Keratinocyte (primary cell): ENCODE measurements at regions not wholly inside any gene's neighbourhood (a gene's known extent, or its start where the extent isn't known, plus 50 kb on each side); places are given as distances from the start of the nearest gene placed in this dataset.

ENCODE experiments used
- DNase-seq: peaks from one replicate; pipeline ENCODE4 v3.0.0-alpha.2; 2011; ENCODE audit warnings: low read depth, missing footprints, low spot score
- FAIRE-seq: peaks from 2 replicates; lab custom pipeline; 2011; peaks lifted over from hg19 to GRCh38; lab: Jason Lieb, UNC
- H2AFZ ChIP-seq: 2 replicates; pipeline ENCODE4 v1.6.0; 2012; ENCODE audit warnings: low read length, control low read depth, inconsistent platforms; ENCODE audit not compliant: control insufficient read depth
- H3K27ac ChIP-seq: 2 replicates; pipeline ENCODE4 v1.5.1; 2011; ENCODE audit warnings: low read length; ENCODE audit not compliant: control insufficient read depth, insufficient read depth
- H3K27me3 ChIP-seq: 3 replicates; pipeline ENCODE4 v1.6.0; 2011; ENCODE audit warnings: low read length; ENCODE audit not compliant: control insufficient read depth, insufficient read depth; ENCODE audit errors: extremely low read depth
- H3K36me3 ChIP-seq, 2 experiments: 2 replicates in 1 of 2; 3 replicates in 1 of 2; pipeline ENCODE4 v1.5.1; 2011; ENCODE audit warnings: low read length in 2 of 2, mild to moderate bottlenecking in 1 of 2; ENCODE audit not compliant: control insufficient read depth in 2 of 2, insufficient read depth in 2 of 2; ENCODE audit errors: extremely low read depth in 1 of 2
- H3K4me1 ChIP-seq: 3 replicates; pipeline ENCODE4 v1.5.1; 2011; ENCODE audit warnings: low read length; ENCODE audit not compliant: control insufficient read depth, insufficient read depth; ENCODE audit errors: extremely low read depth
- H3K4me2 ChIP-seq: 3 replicates; pipeline ENCODE4 v1.6.0; 2011; ENCODE audit warnings: low read depth, low read length; ENCODE audit not compliant: control insufficient read depth, insufficient read depth; ENCODE audit errors: extremely low read depth
- H3K4me3 ChIP-seq, 3 experiments: fragments of 200-600 bp in 1 of 3; sonication (generic) in 1 of 3; 2 replicates in 2 of 3; 3 replicates in 1 of 3; pipeline ENCODE4 v1.5.1; 2011 to 2016; ENCODE audit warnings: low read length in 3 of 3, mild to moderate bottlenecking in 3 of 3, control low read depth in 2 of 3, inconsistent platforms in 1 of 3, low read depth in 1 of 3, mixed read lengths in 1 of 3, mixed run types in 1 of 3, moderate library complexity in 1 of 3; ENCODE audit not compliant: control insufficient read depth in 2 of 3, insufficient read depth in 2 of 3; ENCODE audit errors: extremely low read depth in 1 of 3
- H3K79me2 ChIP-seq: 2 replicates; pipeline ENCODE4 v1.6.0; 2012; ENCODE audit warnings: low read length; ENCODE audit not compliant: control insufficient read depth, insufficient read depth
- H3K9ac ChIP-seq: 3 replicates; pipeline ENCODE4 v1.6.0; 2011; ENCODE audit warnings: low read length; ENCODE audit not compliant: control insufficient read depth, insufficient read depth; ENCODE audit errors: extremely low read depth
- H3K9me1 ChIP-seq: 3 replicates; pipeline ENCODE4 v1.6.0; 2011; ENCODE audit warnings: low read length; ENCODE audit not compliant: control insufficient read depth, insufficient read depth; ENCODE audit errors: extremely low read depth
- H3K9me3 ChIP-seq: 2 replicates; pipeline ENCODE4 v1.5.1; 2012; ENCODE audit warnings: low read depth, low read length; ENCODE audit not compliant: control insufficient read depth
- H4K20me1 ChIP-seq: 3 replicates; pipeline ENCODE4 v1.6.0; 2011; ENCODE audit warnings: low read length; ENCODE audit not compliant: control insufficient read depth, insufficient read depth; ENCODE audit errors: extremely low read depth
- EZH2 ChIP-seq: IDR thresholded peaks from one replicate; pipeline ENCODE4 v1.6.1; 2012; ENCODE audit warnings: inconsistent platforms, mild to moderate bottlenecking, low read length, moderate library complexity
- dilution Hi-C: fragments of 300-500 bp; cut with MboI; formaldehyde crosslinking; loops from one replicate; pipeline ENCODE4 v1.7.0; 2020; ENCODE audit warnings: low sequenced_read_pairs; ENCODE audit not compliant: extremely low pct_ligation_motif_present
- TF ChIP-seq, protein P1 (sequence below), 3 experiments: IDR thresholded peaks in 1 of 3; conservative IDR thresholded peaks in 1 of 3; optimal IDR thresholded peaks in 1 of 3; 2 replicates in 2 of 3; 3 replicates in 1 of 3; pipeline versions ENCODE3 to v1.5.1; 2011; ENCODE audit warnings: low read length in 3 of 3, mild to moderate bottlenecking in 3 of 3, moderate library complexity in 2 of 3, control low read depth in 1 of 3, inconsistent platforms in 1 of 3; ENCODE audit not compliant: insufficient read depth in 2 of 3; ENCODE audit errors: extremely low read depth in 1 of 3

DNA sequence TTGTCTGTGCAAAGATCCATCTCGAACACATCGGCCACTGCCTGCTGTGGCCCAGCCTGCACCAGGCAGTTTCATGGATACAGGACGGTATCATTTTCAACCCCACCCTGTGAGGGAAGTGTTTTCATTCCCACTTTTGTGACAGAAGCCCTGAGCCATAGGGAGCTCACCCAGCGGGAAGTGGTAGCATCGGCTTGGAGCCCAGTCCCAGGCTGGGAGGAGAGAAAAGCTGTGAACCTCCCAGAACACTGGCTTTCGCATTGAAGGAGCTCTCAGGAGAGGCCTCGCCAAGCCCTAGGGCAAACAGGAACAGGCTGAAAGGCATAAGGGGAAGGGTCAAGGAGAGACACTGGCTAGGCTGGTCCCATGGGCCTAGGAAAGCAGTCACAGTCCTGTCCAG lies 166.1 kb downstream of the TFCP2L1 start:
- no peak for TF ChIP-seq EZH2
- TF ChIP-seq, protein P1, sequence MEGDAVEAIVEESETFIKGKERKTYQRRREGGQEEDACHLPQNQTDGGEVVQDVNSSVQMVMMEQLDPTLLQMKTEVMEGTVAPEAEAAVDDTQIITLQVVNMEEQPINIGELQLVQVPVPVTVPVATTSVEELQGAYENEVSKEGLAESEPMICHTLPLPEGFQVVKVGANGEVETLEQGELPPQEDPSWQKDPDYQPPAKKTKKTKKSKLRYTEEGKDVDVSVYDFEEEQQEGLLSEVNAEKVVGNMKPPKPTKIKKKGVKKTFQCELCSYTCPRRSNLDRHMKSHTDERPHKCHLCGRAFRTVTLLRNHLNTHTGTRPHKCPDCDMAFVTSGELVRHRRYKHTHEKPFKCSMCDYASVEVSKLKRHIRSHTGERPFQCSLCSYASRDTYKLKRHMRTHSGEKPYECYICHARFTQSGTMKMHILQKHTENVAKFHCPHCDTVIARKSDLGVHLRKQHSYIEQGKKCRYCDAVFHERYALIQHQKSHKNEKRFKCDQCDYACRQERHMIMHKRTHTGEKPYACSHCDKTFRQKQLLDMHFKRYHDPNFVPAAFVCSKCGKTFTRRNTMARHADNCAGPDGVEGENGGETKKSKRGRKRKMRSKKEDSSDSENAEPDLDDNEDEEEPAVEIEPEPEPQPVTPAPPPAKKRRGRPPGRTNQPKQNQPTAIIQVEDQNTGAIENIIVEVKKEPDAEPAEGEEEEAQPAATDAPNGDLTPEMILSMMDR (optimal IDR thresholded peaks at IDR 0.05 in 1 of 3, IDR thresholded peaks at IDR 0.05 in 1 of 3, conservative IDR thresholded peaks at IDR 0.05 in 1 of 3; ENCODE audit: extremely low read depth in 1 of 3, insufficient read depth in 2 of 3, low read length in 3 of 3), result no peak
- Histone ChIP-seq H3K4me2 (no peak overlapping the region), H4K20me1 (no peaks in the 10 kb centered on the region), H3K27me3 (no peaks in the 10 kb centered on the region), H3K4me3 (no peak overlapping the region), H2AFZ (no peak overlapping the region), H3K79me2 (no peaks in the 10 kb centered on the region), H3K9me3 (no peaks in the 10 kb centered on the region), H3K27ac (no peak overlapping the region), H3K36me3 (no peaks in the 10 kb centered on the region), H3K4me1 (no peaks in the 10 kb centered on the region), H3K9ac (no peak overlapping the region), H3K9me1 (no peaks in the 10 kb centered on the region)
- DNase-seq, result no peak
- no peak for FAIRE-seq
- dilution Hi-C loops, result no loop called here

DNA sequence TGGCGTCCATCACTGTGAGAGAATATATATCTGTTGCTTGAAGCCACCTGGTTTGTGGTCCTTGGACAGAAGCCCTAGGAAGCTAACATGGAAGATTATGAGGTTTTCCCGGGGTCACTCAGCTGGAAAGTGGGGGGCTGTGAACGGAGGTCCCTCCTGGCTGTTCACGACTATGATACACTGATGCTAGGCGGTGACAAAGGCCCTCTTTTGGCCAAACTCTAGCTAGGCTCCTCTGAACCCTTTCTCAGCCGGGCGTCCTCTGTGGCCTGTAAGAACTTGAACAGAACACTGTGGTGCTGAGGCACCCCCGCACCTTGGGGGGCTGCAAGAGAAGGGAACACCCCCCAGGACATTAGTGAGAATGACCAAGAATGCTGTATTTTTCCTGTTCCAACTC lies 164.6 kb downstream of the TFCP2L1 start:
- Histone ChIP-seq H4K20me1 (no peaks in the 10 kb centered on the region), H2AFZ (no peak overlapping the region), H3K4me2 (no peak overlapping the region), H3K79me2 (no peaks in the 10 kb centered on the region), H3K9me1 (no peaks in the 10 kb centered on the region), H3K27me3 (no peaks in the 10 kb centered on the region), H3K27ac (no peak overlapping the region), H3K9me3 (no peaks in the 10 kb centered on the region), H3K4me1 (no peaks in the 10 kb centered on the region), H3K9ac (no peak overlapping the region), H3K4me3 (no peak overlapping the region), H3K36me3 (no peaks in the 10 kb centered on the region)
- no peak for FAIRE-seq
- no peak for DNase-seq
- TF ChIP-seq EZH2, result no peak
- TF ChIP-seq, protein P1 (optimal IDR thresholded peaks at IDR 0.05 in 1 of 3, IDR thresholded peaks at IDR 0.05 in 1 of 3, conservative IDR thresholded peaks at IDR 0.05 in 1 of 3; ENCODE audit: extremely low read depth in 1 of 3, insufficient read depth in 2 of 3, low read length in 3 of 3), result no peak
- dilution Hi-C loops, result no loop called here
